HG03342 (cell line): ENCODE measurements at regions not wholly inside any gene's neighbourhood (a gene's known extent, or its start where the extent isn't known, plus 50 kb on each side); places are given as distances from the start of the nearest gene placed in this dataset.
A peak's percentile ranks its signal among the peaks of the same experiment; 100 is the strongest.

ENCODE experiments used
- ATAC-seq: cut with Tn5 transposase; IDR thresholded peaks from one replicate; pipeline ENCODE4 v1.9.1; 2021; ENCODE audit warnings: mild to moderate bottlenecking, moderate library complexity; ENCODE audit not compliant: unreplicated experiment

DNA sequence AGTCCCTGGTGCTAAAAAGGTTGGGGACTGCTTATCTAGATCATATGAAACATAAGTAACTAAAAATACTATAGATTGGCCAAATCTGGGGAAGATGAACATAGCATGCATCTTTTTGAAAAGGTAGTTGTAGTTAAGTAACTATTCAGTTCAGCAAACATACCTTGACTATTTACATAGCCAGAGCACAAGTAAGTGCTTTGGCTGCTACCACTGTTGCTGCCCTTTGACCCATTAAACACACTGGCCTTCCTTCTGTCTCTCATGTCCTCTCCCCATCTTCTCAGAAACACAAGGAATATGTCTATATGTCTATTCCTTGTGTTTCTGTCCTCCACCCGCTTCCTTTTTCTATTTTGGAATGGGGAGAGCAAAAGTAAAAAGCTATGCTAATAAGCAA, 87.9 kb upstream of the SPRY1 start:
- no peak for ATAC-seq

GRCh38 chr4:123312116-123312515, 84.5 kb upstream of the SPRY1 start:
- ATAC-seq = no peak

DNA sequence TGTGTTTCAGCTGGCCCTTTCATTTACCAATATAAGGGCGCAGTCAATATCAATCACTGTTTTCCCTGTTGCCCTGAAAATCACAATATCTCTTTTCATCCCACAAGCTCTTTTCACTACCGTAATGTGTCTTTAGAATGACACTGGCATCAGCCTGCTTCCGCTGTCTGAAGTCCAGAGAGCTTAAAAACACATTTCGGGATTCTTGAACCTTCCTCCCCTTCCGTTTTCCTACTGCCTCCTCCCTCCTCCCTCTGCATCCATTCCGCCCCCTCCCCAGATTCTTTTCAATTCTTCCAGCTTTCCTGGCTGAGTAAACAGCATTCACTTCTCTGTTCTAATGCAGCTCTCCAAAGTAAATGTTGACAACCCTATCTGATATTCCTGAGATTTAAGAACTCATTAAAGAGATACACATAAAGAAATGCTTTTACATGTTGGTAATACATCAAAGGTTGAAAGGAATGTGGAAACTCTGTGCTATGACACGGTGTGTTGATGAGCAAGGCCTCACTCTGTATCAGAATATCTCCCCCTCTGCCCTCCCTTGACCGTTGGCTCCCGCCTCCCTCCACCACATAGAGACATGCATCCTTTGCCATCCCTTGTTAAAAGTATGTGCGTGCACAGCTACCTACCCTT, 83.5 kb upstream of the SPRY1 start:
- ATAC-seq = no peak

DNA sequence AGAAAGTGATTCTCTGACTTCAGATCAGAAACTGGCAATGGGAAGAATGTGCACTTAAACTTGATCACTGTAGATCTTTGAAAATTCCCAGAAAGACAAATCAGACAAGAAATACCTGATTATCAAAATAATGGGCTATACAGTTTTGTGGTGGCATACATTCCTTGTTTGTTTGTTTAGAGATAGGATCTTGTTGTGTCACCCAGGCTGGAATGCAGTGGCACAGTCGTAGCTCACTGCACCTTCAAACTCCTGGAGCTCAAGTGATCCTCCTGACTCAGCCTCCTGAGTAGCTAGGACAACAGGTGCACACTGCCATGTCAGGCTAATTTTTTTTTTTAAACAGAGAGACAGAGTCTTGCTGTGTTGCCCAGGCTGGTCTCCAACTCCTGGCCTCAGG, 81.0 kb upstream of the SPRY1 start:
- ATAC-seq = no peak

GRCh38 chr4:123317211-123317610, 79.4 kb upstream of the SPRY1 start:
- ATAC-seq = no peak

DNA sequence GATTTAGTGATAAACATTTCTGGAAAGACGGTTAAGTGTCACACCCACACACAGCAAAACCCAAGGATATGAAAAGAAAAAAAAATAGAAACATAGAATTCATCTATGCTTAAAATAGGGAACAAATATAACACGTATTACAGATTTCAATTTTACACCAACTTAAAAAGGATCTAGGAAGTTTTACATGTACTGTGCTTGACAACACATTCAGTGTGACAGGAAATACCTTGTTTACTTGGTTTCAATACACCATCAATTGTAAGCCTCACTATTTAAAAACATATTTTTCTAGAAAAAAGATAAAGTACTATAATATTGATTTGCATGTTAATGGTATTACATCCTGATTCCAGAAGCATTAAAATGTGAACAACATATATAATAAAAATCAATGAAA, 77.0 kb upstream of the SPRY1 start:
- peak; percentile 47 for ATAC-seq

DNA sequence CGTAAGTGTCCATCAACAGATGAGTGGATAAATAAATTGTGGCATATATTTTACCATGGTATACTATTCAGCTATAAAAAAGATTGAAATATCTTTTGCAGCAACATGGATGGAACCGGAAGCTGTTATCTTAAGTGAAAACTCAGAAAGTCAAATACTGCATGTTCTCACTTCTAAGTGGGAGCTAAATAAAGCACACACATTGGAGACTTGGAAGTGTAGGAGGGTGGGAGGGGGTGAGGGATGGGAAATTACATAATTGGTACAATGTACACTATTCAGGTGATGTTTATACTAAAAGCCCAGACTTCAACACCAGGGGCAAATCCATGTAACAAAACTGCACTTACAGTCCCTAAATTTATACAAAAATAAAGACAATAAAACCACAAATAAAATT, 72.6 kb upstream of the SPRY1 start:
- no peak for ATAC-seq

DNA sequence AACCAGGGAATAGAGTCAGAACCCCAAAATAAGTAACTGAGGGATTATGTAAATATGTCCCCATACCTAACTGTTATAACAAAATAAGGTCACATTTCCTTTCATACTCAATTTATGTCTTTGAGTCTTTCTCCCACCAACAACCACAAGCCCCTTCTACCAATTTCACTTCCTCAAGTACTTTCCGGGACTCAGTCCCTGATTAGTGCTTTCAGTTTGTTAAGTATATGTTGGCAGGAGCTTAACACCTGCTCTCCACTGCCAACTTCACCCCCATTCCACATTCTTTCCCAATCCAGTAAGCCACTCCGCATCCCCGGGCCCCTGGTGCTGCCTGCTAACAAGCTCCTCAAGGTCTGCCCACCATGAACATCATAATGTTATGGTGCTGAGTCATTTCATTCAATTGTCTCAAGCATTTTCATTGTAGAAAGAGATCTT, 71.3 kb upstream of the SPRY1 start:
- ATAC-seq = peak; percentile 99

GRCh38 chr4:123327346-123327745, 69.2 kb upstream of the SPRY1 start:
- no peak for ATAC-seq

- ATAC-seq = no peak
Measured at GRCh38 chr4:123327846-123328429, 68.7 kb upstream of the SPRY1 start.

DNA sequence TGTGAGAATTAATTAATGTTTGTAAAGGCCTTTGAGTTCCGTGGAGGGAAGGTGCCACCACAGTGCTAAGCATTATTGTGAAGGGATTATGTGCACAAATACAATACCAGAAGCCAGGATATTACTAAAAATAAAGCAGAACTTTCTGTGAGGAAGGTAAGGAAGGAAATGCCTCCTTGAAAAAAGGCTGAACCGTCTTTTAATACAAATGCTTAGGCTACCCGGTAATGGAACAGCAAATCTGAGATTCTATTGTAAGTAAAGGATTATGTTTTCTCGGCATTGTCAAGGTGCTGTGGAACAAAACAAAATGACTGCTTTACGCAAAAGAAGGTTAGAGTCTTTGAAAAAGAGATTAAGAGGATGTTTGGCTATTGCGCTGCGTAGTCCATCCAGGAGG, 57.9 kb upstream of the SPRY1 start:
- ATAC-seq = no peak

- no peak for ATAC-seq
Measured at GRCh38 chr4:123339507-123340380, 56.9 kb upstream of the SPRY1 start.

- ATAC-seq = no peak
Measured at GRCh38 chr4:123340381-123340701, 56.3 kb upstream of the SPRY1 start.

DNA sequence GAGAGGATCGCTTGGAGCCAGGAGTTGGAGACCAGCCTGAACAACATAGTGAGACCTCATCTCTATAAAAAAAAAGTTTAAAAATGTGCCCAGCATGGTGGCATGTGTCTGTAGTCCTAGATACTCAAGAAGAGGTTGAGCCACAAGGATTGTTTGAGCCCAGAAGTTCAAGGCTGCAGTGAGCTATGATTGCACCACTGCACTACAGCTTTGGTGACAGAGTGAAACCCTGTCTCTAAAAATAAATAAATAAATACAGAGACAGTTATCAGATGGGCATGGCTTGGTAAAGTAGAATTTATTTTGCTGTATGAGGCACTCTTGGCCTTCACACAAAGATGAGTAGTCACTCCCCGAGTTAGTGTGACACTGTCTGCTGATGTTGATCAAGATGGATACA, 54.1 kb upstream of the SPRY1 start:
- ATAC-seq = no peak

GRCh38 chr4:123343400-123344041, 53.1 kb upstream of the SPRY1 start:
- no peak for ATAC-seq

GRCh38 chr4:123345137-123345934, 51.3 kb upstream of the SPRY1 start:
- no peak for ATAC-seq

- no peak for ATAC-seq
Measured at GRCh38 chr4:123345935-123346300, 50.7 kb upstream of the SPRY1 start.

DNA sequence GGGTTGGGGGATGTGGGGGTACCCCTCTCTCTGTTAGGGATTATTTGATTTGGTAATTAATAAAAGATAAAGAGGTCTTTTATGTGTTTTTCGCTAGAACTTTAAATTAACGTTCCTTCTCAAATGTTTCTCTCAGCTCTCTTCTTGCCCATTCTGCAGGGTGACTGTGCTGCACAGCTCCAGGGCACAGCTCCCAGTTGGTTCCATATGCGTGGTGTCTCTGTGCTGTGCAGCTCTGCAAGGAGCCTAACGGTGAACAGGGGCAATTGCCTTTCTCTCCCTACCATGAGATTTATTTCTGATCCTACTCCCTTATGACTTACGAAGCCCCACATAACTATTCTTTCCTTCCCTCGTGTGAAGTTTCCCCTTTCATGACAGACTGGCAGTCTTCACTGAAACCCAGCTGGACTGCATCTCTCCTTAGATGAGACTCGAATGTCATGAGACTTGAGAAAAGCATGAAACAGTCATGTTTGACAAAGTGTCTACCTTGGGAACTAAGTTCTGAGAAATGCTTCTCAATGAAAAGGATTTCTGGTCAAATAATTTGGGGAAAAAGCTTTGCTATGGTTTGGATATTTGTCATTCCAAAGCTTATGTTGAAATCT, 50.2 kb upstream of the SPRY1 start:
- ATAC-seq = no peak
